Body of pancreas (tissue), 4 donors: ENCODE measurements at regions not wholly inside any gene's neighbourhood (a gene's known extent, or its start where the extent isn't known, plus 50 kb on each side); places are given as distances from the start of the nearest gene placed in this dataset.

Source experiments
- POLR2A ChIP-seq, 3 donors: fragments of 450-650 bp; IDR thresholded peaks; one replicate each; pipeline ENCODE4 v1.6.1; 2016; ENCODE audit warnings: antibody characterized with exemption in 3 of 3, mild to moderate bottlenecking in 2 of 3
- TF ChIP-seq, protein P1 (sequence below), 7 experiments: fragments of 450-650 bp in 4 of 7; fragments of 200-600 bp in 3 of 7; sonication (generic) in 3 of 7; IDR thresholded peaks; one replicate each; pipeline ENCODE4 v1.5.1; 2016 to 2019; ENCODE audit warnings: antibody characterized with exemption in 7 of 7

DNA sequence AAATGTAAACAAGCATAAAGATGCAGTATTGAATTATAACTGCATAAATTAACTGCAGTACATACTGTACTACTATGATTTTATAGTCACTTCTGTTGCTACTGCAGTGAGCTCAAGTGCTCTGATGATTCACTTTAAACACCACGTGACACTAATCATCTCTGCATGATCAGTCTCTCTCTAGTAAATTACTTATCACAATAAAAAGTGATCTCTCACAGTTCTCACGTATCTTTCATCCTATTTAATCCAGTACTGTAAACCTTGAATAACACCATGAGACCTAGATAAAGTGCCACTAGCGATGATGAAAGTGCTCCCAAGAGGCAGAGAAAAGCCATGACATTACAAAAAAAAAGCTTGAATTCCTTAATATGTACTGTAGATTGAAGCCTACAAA lies 1242.0 kb downstream of the AMY1C start:
- TF ChIP-seq, protein P1, sequence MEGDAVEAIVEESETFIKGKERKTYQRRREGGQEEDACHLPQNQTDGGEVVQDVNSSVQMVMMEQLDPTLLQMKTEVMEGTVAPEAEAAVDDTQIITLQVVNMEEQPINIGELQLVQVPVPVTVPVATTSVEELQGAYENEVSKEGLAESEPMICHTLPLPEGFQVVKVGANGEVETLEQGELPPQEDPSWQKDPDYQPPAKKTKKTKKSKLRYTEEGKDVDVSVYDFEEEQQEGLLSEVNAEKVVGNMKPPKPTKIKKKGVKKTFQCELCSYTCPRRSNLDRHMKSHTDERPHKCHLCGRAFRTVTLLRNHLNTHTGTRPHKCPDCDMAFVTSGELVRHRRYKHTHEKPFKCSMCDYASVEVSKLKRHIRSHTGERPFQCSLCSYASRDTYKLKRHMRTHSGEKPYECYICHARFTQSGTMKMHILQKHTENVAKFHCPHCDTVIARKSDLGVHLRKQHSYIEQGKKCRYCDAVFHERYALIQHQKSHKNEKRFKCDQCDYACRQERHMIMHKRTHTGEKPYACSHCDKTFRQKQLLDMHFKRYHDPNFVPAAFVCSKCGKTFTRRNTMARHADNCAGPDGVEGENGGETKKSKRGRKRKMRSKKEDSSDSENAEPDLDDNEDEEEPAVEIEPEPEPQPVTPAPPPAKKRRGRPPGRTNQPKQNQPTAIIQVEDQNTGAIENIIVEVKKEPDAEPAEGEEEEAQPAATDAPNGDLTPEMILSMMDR (IDR thresholded peaks at IDR 0.05): no peak
- no peak for TF ChIP-seq POLR2A (IDR thresholded peaks at IDR 0.05)
